ENCODE measurements at regions not wholly inside any gene's neighbourhood (a gene's known extent, or its start where the extent isn't known, plus 50 kb on each side); places are given as distances from the start of the nearest gene placed in this dataset.
"Not testable (repeated sequence)": the region's sequence is repeated elsewhere in the genome, so short reads cannot be mapped to it uniquely, and the experiment has no call there.

DNA sequence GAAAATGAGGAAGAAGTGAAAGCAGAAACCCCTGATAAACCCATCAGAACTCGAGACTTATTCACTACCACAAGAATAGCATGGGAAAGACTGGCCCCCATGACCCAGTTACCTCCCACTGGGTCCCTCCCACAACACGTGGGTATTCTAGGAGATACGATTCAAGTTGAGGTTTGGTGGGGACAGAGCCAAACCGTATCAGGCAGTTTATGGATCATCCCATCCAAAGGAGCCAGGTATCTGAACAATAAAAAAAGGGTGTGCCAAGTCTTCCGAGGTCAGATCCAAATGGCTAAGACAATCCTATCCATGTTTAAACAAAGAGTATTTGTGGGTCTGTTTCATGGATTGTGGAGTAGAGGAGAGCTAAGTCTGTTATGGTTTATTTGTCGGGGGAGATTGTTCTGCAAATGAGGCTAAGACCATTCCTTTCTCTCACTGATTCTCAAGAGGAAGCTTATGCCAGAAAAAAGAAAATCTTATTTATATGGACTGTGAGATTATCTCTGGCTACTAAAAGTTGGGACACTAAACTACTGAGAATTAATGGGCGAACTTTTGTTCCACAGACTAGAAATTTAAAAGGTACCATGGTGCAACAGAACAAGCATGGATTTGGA, 203.7 kb downstream of the IPMK start:
- Histone ChIP-seq H3K4me3 (no peak overlapping the region), H3K9me3 (no peaks in the 10 kb centered on the region), H3K36me3 (no peaks in the 10 kb centered on the region), H3K27me3 (no peaks in the 10 kb centered on the region), H3K4me1 (no peaks in the 10 kb centered on the region), H3K27ac (no peak overlapping the region)
- DNase-seq (ENCODE audit: low spot score in 2 of 2) = no peak
- intact Hi-C loops (cut with DNase I) = loop anchor here (10.0 kb wide), 1 partner anchor 719 kb away; no protein-coding TSS in a partner anchor
- TF ChIP-seq, protein P1, sequence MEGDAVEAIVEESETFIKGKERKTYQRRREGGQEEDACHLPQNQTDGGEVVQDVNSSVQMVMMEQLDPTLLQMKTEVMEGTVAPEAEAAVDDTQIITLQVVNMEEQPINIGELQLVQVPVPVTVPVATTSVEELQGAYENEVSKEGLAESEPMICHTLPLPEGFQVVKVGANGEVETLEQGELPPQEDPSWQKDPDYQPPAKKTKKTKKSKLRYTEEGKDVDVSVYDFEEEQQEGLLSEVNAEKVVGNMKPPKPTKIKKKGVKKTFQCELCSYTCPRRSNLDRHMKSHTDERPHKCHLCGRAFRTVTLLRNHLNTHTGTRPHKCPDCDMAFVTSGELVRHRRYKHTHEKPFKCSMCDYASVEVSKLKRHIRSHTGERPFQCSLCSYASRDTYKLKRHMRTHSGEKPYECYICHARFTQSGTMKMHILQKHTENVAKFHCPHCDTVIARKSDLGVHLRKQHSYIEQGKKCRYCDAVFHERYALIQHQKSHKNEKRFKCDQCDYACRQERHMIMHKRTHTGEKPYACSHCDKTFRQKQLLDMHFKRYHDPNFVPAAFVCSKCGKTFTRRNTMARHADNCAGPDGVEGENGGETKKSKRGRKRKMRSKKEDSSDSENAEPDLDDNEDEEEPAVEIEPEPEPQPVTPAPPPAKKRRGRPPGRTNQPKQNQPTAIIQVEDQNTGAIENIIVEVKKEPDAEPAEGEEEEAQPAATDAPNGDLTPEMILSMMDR (IDR thresholded peaks at IDR 0.05) = no peak

DNA sequence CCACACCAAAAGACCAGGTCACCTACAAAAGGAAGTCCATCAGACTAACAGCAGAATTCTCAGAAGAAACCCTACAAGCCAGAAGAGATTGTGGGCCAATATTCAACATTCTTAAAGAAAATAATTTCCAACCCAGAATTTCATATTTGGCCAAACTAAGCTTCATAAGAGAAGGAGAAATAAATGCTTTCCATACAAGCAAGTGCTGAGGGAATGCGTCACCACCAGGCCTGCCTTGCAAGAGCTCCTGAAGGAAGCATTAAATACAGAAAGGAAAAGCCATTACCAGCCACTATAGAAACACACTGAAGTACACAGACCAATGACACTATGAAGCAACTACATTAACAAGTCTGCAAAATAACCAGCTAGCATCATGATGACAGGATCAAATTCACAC, 209.0 kb downstream of the IPMK start:
- H3K27ac ChIP-seq; DNase-seq (ENCODE audit: low spot score in 2 of 2); H3K4me3 ChIP-seq; H3K9me3 ChIP-seq; H3K27me3 ChIP-seq; H3K36me3 ChIP-seq; intact Hi-C loops (cut with DNase I); H3K4me1 ChIP-seq: not testable (repeated sequence)

DNA sequence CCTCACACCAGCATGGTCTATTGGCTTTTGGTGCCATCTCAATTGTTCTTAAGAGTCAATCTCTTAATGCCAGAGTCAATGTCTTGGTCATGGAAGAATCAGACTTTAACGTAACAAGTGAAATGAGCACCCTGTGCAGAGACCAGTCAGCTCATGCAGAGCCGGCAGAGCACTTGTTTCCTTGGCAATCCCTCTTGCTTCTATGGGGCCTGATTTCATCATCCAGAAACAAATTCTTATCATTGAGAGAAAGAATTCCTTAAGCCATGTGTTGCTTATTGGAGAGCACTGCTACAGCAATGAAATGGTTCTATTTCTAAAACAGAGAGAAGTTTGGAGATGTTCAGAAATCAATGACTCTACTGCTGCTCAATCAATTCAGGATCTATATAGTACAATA, 212.8 kb downstream of the IPMK start:
- no peak overlapping the region for H3K27ac ChIP-seq
- no peak overlapping the region for H3K4me3 ChIP-seq
- H3K27me3 ChIP-seq = no peaks in the 10 kb centered on the region
- intact Hi-C loops (cut with DNase I) = no loop called here
- no peaks in the 10 kb centered on the region for H3K9me3 ChIP-seq
- no peaks in the 10 kb centered on the region for H3K4me1 ChIP-seq
- TF ChIP-seq, protein P1 (IDR thresholded peaks at IDR 0.05) = no peak
- no peak for DNase-seq (ENCODE audit: low spot score in 2 of 2)
- no peaks in the 10 kb centered on the region for H3K36me3 ChIP-seq

DNA sequence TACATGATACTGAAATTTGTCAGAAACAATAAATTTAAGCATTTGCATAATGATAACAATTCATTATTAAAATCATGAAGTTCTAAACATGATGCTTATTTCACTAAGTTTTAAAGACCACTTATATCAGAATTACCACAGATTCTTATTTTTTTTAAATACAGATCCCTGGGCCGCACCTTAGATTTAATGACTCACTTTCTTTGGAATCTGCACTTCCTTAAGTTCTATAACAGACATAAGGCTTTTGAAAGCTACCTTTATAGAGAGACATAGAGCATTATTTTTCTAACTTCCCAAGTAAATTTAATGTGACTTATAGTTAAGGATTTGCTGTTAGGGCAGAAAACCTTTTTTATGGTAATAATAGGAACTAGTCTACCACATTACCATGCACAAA, 214.9 kb downstream of the IPMK start:
- TF ChIP-seq, protein P1 (IDR thresholded peaks at IDR 0.05) = no peak
- H3K27me3 ChIP-seq = no peaks in the 10 kb centered on the region
- H3K4me1 ChIP-seq = no peaks in the 10 kb centered on the region
- no peak overlapping the region for H3K27ac ChIP-seq
- intact Hi-C loops (cut with DNase I) = no loop called here
- no peak overlapping the region for H3K4me3 ChIP-seq
- H3K36me3 ChIP-seq = no peaks in the 10 kb centered on the region
- H3K9me3 ChIP-seq = no peaks in the 10 kb centered on the region
- no peak for DNase-seq (ENCODE audit: low spot score in 2 of 2)

DNA sequence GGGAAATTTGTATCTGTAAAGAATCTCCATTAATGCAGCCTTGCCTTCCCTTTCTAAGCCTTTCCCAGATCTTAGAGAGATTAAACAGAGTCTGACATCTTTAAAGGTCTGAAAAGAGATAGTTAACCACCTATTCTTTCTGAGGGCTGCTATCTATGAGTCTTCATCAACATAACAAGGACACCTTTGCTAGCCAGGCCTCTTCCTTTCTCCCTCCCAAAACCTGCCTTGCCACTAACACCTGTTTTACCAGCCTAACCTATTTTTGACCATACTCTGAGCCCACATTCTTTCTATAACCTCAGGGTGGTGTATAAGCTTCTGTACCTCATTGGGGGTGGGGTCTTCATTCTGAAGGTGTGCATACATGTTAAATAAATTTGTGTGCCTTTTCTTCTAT, 217.1 kb downstream of the IPMK start:
- Histone ChIP-seq H3K4me1 (no peaks in the 10 kb centered on the region), H3K27ac (no peak overlapping the region), H3K36me3 (no peaks in the 10 kb centered on the region), H3K27me3 (no peaks in the 10 kb centered on the region), H3K9me3 (no peaks in the 10 kb centered on the region), H3K4me3 (no peak overlapping the region)
- intact Hi-C loops (cut with DNase I) = no loop called here
- DNase-seq (ENCODE audit: low spot score in 2 of 2) = no peak
- TF ChIP-seq, protein P1 (IDR thresholded peaks at IDR 0.05) = no peak

DNA sequence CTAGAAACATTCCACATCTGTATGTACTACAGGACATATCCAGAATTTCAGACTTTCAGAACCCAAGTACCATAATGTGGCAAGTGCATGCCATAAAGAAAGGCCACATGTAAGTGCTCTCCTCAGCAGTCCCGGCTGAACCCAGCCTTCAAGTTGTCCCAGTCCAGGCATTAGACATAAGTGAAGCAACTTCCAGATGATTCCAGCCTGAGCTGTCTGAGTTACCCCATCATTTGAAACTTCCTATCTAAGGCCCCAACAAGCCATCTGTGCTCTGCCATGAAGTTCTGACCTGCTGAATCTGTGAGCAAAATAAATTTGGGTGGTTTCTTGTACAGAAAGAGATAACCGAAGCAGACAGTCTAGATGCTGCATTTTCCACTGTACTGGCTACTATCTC, 218.8 kb downstream of the IPMK start:
- no peak overlapping the region for H3K4me3 ChIP-seq
- TF ChIP-seq, protein P1 (IDR thresholded peaks at IDR 0.05) = no peak
- H3K4me1 ChIP-seq = no peaks in the 10 kb centered on the region
- H3K36me3 ChIP-seq = no peaks in the 10 kb centered on the region
- intact Hi-C loops (cut with DNase I) = no loop called here
- H3K9me3 ChIP-seq = no peaks in the 10 kb centered on the region
- DNase-seq (ENCODE audit: low spot score in 2 of 2) = no peak
- no peaks in the 10 kb centered on the region for H3K27me3 ChIP-seq
- no peak overlapping the region for H3K27ac ChIP-seq
